K562 (cell line): ENCODE measurements at regions not wholly inside any gene's neighbourhood (a gene's known extent, or its start where the extent isn't known, plus 50 kb on each side); places are given as distances from the start of the nearest gene placed in this dataset.

Experiments used
- ATAC-seq: fragments of 200-7000 bp; cut with Tn5 transposase; 3 replicates; pipeline ENCODE4 v1.9.1; 2020; ENCODE audit warnings: moderate library complexity
- BruUV-seq: library from RNA; stranded (reverse); fragments of 400-500 nt; replicated peaks from 2 replicates; lab custom pipeline; 2021; lab: Mats Ljungman, UMichigan
- CTCF ChIA-PET: fragments of 300-600 bp; formaldehyde crosslinking; extraction: SDS; loops from one replicate; lab custom pipeline; 2021; ENCODE audit warnings: low intra/inter-chr PET ratio; lab: Yijun Ruan, JAX
- POLR2A ChIA-PET: fragments of 300-600, 350-650 bp; sonication (Branson Sonifier 250); formaldehyde crosslinking; extraction: SDS; loops from one replicate; lab custom pipeline; 2021; ENCODE audit warnings: antibody characterized with exemption, inconsistent platforms; lab: Yijun Ruan, JAX
- DNase-seq, 4 experiments: peaks; one replicate each; pipeline versions ENCODE4 v3.0.0 to v3.0.0-alpha.2; 2011 to 2018; ENCODE audit warnings: low spot score in 3 of 4, mixed read lengths in 3 of 4; ENCODE audit errors: extremely low read depth in 1 of 4
- FAIRE-seq: peaks from 2 replicates; lab custom pipeline; 2011; peaks lifted over from hg19 to GRCh38; lab: Jason Lieb, UNC
- H2AFZ ChIP-seq: 2 replicates; pipeline ENCODE4 v1.6.0; 2011; ENCODE audit warnings: low read depth, low read length, control low read depth, inconsistent platforms
- H3K27ac ChIP-seq: fragments of 200-600 bp; 3 replicates; pipeline ENCODE4 v1.8.0; 2011; ENCODE audit warnings: low read depth, mild to moderate bottlenecking, control low read depth, inconsistent platforms, low read length, moderate library complexity, mixed read lengths; ENCODE audit errors: extremely low read depth
- H3K27me3 ChIP-seq, 2 experiments: fragments of 300-600 bp in 1 of 2; 2 replicates in 1 of 2; 3 replicates in 1 of 2; pipeline versions ENCODE4 v1.6.0 to v1.8.0; 2011; ENCODE audit warnings: inconsistent platforms in 2 of 2, low read length in 2 of 2, mild to moderate bottlenecking in 1 of 2, mixed read lengths in 1 of 2, moderate library complexity in 1 of 2; ENCODE audit not compliant: control insufficient read depth in 2 of 2, insufficient read depth in 2 of 2
- H3K36me3 ChIP-seq: fragments of 300-600 bp; 3 replicates; pipeline ENCODE4 v1.8.0; 2011; ENCODE audit warnings: mild to moderate bottlenecking, low read length, inconsistent platforms; ENCODE audit not compliant: control insufficient read depth, insufficient read depth
- H3K4me1 ChIP-seq, 2 experiments: fragments of 200-600 bp in 1 of 2; replicated peaks in 1 of 2; 2 replicates in 1 of 2; 3 replicates in 1 of 2; pipeline versions ENCODE4 v1.5.1 to v1.8.0; 2011; ENCODE audit warnings: inconsistent platforms in 2 of 2, low read length in 2 of 2, mild to moderate bottlenecking in 1 of 2, mixed read lengths in 1 of 2, moderate library complexity in 1 of 2; ENCODE audit not compliant: control insufficient read depth in 2 of 2, insufficient read depth in 2 of 2
- H3K4me2 ChIP-seq: 2 replicates; pipeline ENCODE4 v1.6.1; 2011; ENCODE audit warnings: low read length, control low read depth, inconsistent platforms, mixed read lengths; ENCODE audit not compliant: insufficient read depth
- H3K4me3 ChIP-seq: fragments of 200-600 bp; sonication (generic), shearing (Covaris generic); 2 replicates; pipeline ENCODE4 v1.5.1; 2016; ENCODE audit warnings: control low read depth, inconsistent platforms
- H3K79me2 ChIP-seq: fragments of 200-600 bp; 3 replicates; pipeline ENCODE4 v1.8.0; 2011; ENCODE audit warnings: low read length, inconsistent platforms; ENCODE audit not compliant: control insufficient read depth, insufficient read depth
- H3K9ac ChIP-seq, 2 experiments: 2 replicates each; pipeline versions ENCODE4 v1.6.0 to v1.6.1; 2011; ENCODE audit warnings: low read depth in 2 of 2, low read length in 2 of 2, control low read depth in 1 of 2, inconsistent platforms in 1 of 2, mild to moderate bottlenecking in 1 of 2, mixed read lengths in 1 of 2; ENCODE audit not compliant: insufficient read depth in 1 of 2
- H3K9me1 ChIP-seq: one replicate; pipeline ENCODE4 v1.6.0; 2011; ENCODE audit warnings: inconsistent platforms, mild to moderate bottlenecking, low read length, moderate library complexity; ENCODE audit not compliant: control insufficient read depth, insufficient read depth
- H3K9me3 ChIP-seq: replicated peaks from 2 replicates; pipeline ENCODE4 v1.5.1; 2011; ENCODE audit warnings: low read depth, low read length, inconsistent platforms; ENCODE audit not compliant: control insufficient read depth, insufficient read depth
- H4K20me1 ChIP-seq: replicated peaks from 2 replicates; pipeline ENCODE4 v1.6.1; 2011; ENCODE audit warnings: low read length, inconsistent platforms, mixed read lengths; ENCODE audit not compliant: control insufficient read depth, insufficient read depth
- CEBPG ChIP-seq, 3 experiments: fragments of 200-800 bp in 1 of 3; sonication (Bioruptor generic) in 1 of 3; sonication (generic) in 1 of 3; formaldehyde crosslinking in 1 of 3; IDR thresholded peaks in 2 of 3; conservative IDR thresholded peaks in 1 of 3; 2 replicates each; pipeline versions ENCODE4 v1.6.1 to v1.8.0; 2016 to 2022; ENCODE audit warnings: missing compliant biosample characterization in 2 of 3, missing genetic modification characterization in 2 of 3, mild to moderate bottlenecking in 1 of 3, missing genetic modification reagents in 1 of 3
- CXXC5 ChIP-seq: fragments of 250-450 bp; sonication (Bioruptor Pico); IDR thresholded peaks from 2 replicates; pipeline ENCODE4 v1.8.0; 2022; ENCODE audit warnings: inconsistent platforms, mild to moderate bottlenecking, moderate library complexity
- DMBX1 ChIP-seq: fragments of 250-450 bp; sonication (Bioruptor Pico); IDR thresholded peaks from 2 replicates; pipeline ENCODE4 v1.8.0; 2022; ENCODE audit warnings: inconsistent platforms, mild to moderate bottlenecking, moderate library complexity, borderline replicate concordance
- ELF4 ChIP-seq: fragments of 450-650 bp; formaldehyde crosslinking; IDR thresholded peaks from 2 replicates; pipeline ENCODE4 v1.4.0; 2022; ENCODE audit warnings: missing genetic modification characterization
- ETV1 ChIP-seq: fragments of 450-650 bp; conservative IDR thresholded peaks from 2 replicates; pipeline ENCODE4 v1.6.1; 2016; ENCODE audit warnings: missing genetic modification characterization, control low read depth, low read depth, missing compliant biosample characterization
- ID3 ChIP-seq, 2 experiments: fragments of 250-450 bp in 1 of 2; fragments of 450-650 bp in 1 of 2; sonication (Bioruptor Pico) in 1 of 2; IDR thresholded peaks; 2 replicates each; pipeline versions ENCODE4 v1.6.1 to v1.8.0; 2016 to 2021; ENCODE audit warnings: mild to moderate bottlenecking in 2 of 2, moderate library complexity in 2 of 2, missing compliant biosample characterization in 1 of 2, missing genetic modification characterization in 1 of 2
- MEF2D ChIP-seq: conservative IDR thresholded peaks from 2 replicates; pipeline ENCODE4 v1.6.1; 2016; ENCODE audit warnings: low read depth, missing genetic modification characterization, missing compliant biosample characterization
- NR2C1 ChIP-seq, 2 experiments: fragments of 450-650 bp; IDR thresholded peaks; 2 replicates each; pipeline ENCODE4 v1.6.1; 2017; ENCODE audit warnings: mild to moderate bottlenecking in 2 of 2, antibody characterized with exemption in 1 of 2, inconsistent platforms in 1 of 2, missing compliant biosample characterization in 1 of 2, missing genetic modification characterization in 1 of 2
- PML ChIP-seq: IDR thresholded peaks from 2 replicates; pipeline ENCODE4 v1.6.1; 2012; ENCODE audit warnings: low read length, inconsistent platforms
- TAF7 ChIP-seq: fragments of 450-650 bp; IDR thresholded peaks from 2 replicates; pipeline ENCODE4 v1.6.1; 2016; ENCODE audit warnings: missing genetic modification characterization, missing compliant biosample characterization
- TEAD1 ChIP-seq, 2 experiments: fragments of 450-650 bp in 1 of 2; sonication (generic) in 1 of 2; formaldehyde crosslinking; IDR thresholded peaks; 2 replicates each; pipeline versions ENCODE4 v1.4.0 to v1.8.0; 2020 to 2022; ENCODE audit warnings: mild to moderate bottlenecking in 2 of 2, missing genetic modification reagents in 1 of 2
- ZNF121 ChIP-seq: sonication (generic); formaldehyde crosslinking; conservative IDR thresholded peaks from 2 replicates; pipeline ENCODE4 v1.8.0; 2022; ENCODE audit warnings: missing genetic modification reagents
- ZNF165 ChIP-seq: fragments of 250-450 bp; sonication (Bioruptor Pico); IDR thresholded peaks from 2 replicates; pipeline ENCODE4 v1.4.0; 2020; ENCODE audit warnings: borderline replicate concordance
- ZNF175 ChIP-seq: fragments of 200-800 bp; sonication (Bioruptor generic); IDR thresholded peaks from 2 replicates; pipeline ENCODE4 v1.6.1; 2016; ENCODE audit warnings: low read depth, mild to moderate bottlenecking, missing genetic modification characterization, missing compliant biosample characterization
- ZNF384 ChIP-seq: IDR thresholded peaks from 2 replicates; pipeline ENCODE4 v1.6.1; 2012; ENCODE audit warnings: low read depth, low read length, improper control_type of control experiment
- ZNF583 ChIP-seq: fragments of 250-450 bp; sonication (Bioruptor Pico); IDR thresholded peaks from 2 replicates; pipeline ENCODE4 v1.4.0; 2020
- ZNF589 ChIP-seq: fragments of 200-800 bp; sonication (Bioruptor generic); IDR thresholded peaks from 2 replicates; pipeline ENCODE4 v1.6.1; 2016; ENCODE audit warnings: low read depth, missing genetic modification characterization, missing compliant biosample characterization
- WGBS: fragments of 100-300 bp; shearing (Covaris generic); methylation state at CpG from one replicate; pipeline ENCODE4 v1.1.6; 2016; ENCODE audit warnings: low coverage, mixed read lengths; ENCODE audit not compliant: insufficient coverage; ENCODE audit errors: missing lambda C conversion rate; 5-methylcytosine and 5-hydroxymethylcytosine counted together
- in situ Hi-C: fragments of 300-500 bp; cut with MboI; formaldehyde crosslinking; loops from 4 replicates; pipeline ENCODE4 v1.15.0; 2018; ENCODE audit warnings: inconsistent platforms, mixed read lengths
- intact Hi-C: fragments of 100-400 bp; cut with micrococcal nuclease; formaldehyde crosslinking; loops from 2 replicates; pipeline ENCODE4 v1.14.2; 2022
- TF ChIP-seq, protein P1 (sequence below): fragments of 450-650 bp; IDR thresholded peaks from 2 replicates; pipeline ENCODE4 v1.6.1; 2017; ENCODE audit warnings: antibody characterized with exemption

- TF ChIP-seq ZNF384, result no peak
- no peak for TF ChIP-seq ZNF121 (CRISPR knock-in tag)
Measured at GRCh38 chr11:91825777-91826176, 398.8 kb upstream of the FAT3 start (continued).

- H3K4me2 ChIP-seq, result no peak overlapping the region
- H3K9me3 ChIP-seq, result no peaks in the 10 kb centered on the region
- CTCF ChIA-PET, result no interaction called here
- peak overlapping the region; percentile 26; the same call in 1 of the 3 replicates for H3K27ac ChIP-seq
- POLR2A ChIA-PET, result interaction anchor here (0.6 kb wide), 1 partner anchor 225 kb away, joined by 3 read pairs; no protein-coding TSS in a partner anchor
- no peak overlapping the region for H3K4me3 ChIP-seq
- H3K27me3 ChIP-seq, result no peaks in the 10 kb centered on the region
- BruUV-seq, result no TSS peak
- peak overlapping the region; percentile 71 for H2AFZ ChIP-seq
- no peaks in the 10 kb centered on the region for H4K20me1 ChIP-seq
- no peak for DNase-seq
- FAIRE-seq, result no peak
- ATAC-seq, result peak; percentile 32; the same call in 1 of the 3 replicates
- H3K4me1 ChIP-seq, result peaks cover 0 to 6% of the 10 kb centered on the region in 2 experiments; a peak in 2 of 5 replicates
- intact Hi-C loops, result no loop called here
- H3K79me2 ChIP-seq, result no peaks in the 10 kb centered on the region
- no peak overlapping the region for H3K9ac ChIP-seq
- no peaks in the 10 kb centered on the region for H3K9me1 ChIP-seq
- in situ Hi-C loops, result no loop called here
- 0% methylated on average over 1 of the region's 1 CpG for WGBS
- no peaks in the 10 kb centered on the region for H3K36me3 ChIP-seq
- TF ChIP-seq ID3 (CRISPR knock-in tag; IDR thresholded peaks at IDR 0.05) (no peak), ID3 (tag; IDR thresholded peaks at IDR 0.05) (peak; percentile 75), ZNF165 (CRISPR knock-in tag) (no peak), ZNF175 (CRISPR knock-in tag) (peak; percentile 92; the same call in 1 of the 2 replicates), DMBX1 (CRISPR knock-in tag) (peak; percentile 95), NR2C1 (IDR thresholded peaks at IDR 0.05) (no peak), NR2C1 (tag; IDR thresholded peaks at IDR 0.05) (peak; percentile 83), TEAD1 (CRISPR knock-in tag; IDR thresholded peaks at IDR 0.05) (peak in 1 of 2 experiments; percentile 74; a peak in 1 of 4 replicates), ZNF583 (CRISPR knock-in tag) (peak; percentile 60; the same call in 1 of the 2 replicates), CEBPG (CRISPR knock-in tag; IDR thresholded peaks at IDR 0.05) (no peak), CEBPG (tag; conservative IDR thresholded peaks at IDR 0.05 in 1 of 2, IDR thresholded peaks at IDR 0.05 in 1 of 2) (peak in 1 of 2 experiments; percentile 53; a peak in 2 of 4 replicates), ETV1 (tag) (peak; percentile 25; the same call in 1 of the 2 replicates), TAF7 (tag) (peak; percentile 26; the same call in 1 of the 2 replicates), MEF2D (tag) (peak; percentile 79), CXXC5 (CRISPR knock-in tag) (peak; percentile 65), PML (no peak), ZNF589 (peak; percentile 82), ELF4 (CRISPR knock-in tag) (0 out of 2 replicates have a peak, but pooled peaks have one; percentile 44)
- TF ChIP-seq, protein P1, sequence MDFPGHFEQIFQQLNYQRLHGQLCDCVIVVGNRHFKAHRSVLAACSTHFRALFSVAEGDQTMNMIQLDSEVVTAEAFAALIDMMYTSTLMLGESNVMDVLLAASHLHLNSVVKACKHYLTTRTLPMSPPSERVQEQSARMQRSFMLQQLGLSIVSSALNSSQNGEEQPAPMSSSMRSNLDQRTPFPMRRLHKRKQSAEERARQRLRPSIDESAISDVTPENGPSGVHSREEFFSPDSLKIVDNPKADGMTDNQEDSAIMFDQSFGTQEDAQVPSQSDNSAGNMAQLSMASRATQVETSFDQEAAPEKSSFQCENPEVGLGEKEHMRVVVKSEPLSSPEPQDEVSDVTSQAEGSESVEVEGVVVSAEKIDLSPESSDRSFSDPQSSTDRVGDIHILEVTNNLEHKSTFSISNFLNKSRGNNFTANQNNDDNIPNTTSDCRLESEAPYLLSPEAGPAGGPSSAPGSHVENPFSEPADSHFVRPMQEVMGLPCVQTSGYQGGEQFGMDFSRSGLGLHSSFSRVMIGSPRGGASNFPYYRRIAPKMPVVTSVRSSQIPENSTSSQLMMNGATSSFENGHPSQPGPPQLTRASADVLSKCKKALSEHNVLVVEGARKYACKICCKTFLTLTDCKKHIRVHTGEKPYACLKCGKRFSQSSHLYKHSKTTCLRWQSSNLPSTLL, result no peak
Measured at GRCh38 chr11:91823252-91823830, 401.3 kb upstream of the FAT3 start.
